Panc1 (cell line): ENCODE measurements at regions not wholly inside any gene's neighbourhood (a gene's known extent, or its start where the extent isn't known, plus 50 kb on each side); places are given as distances from the start of the nearest gene placed in this dataset.
"Not testable (repeated sequence)": the region's sequence is repeated elsewhere in the genome, so short reads cannot be mapped to it uniquely, and the experiment has no call there.

ENCODE experiments used
- POLR2AphosphoS5 ChIP-seq: IDR thresholded peaks from 2 replicates; pipeline ENCODE4 v1.6.1; 2012; ENCODE audit warnings: mild to moderate bottlenecking, low read depth, low read length, moderate library complexity
- SIN3A ChIP-seq: IDR thresholded peaks from 2 replicates; pipeline ENCODE4 v1.6.1; 2012; ENCODE audit warnings: low read depth, mild to moderate bottlenecking, low read length, moderate library complexity, borderline replicate concordance; ENCODE audit not compliant: insufficient read depth
- TF ChIP-seq, protein P1 (sequence below): fragments of 450-650 bp; IDR thresholded peaks from 2 replicates; pipeline ENCODE4 v1.5.1; 2017; ENCODE audit warnings: mild to moderate bottlenecking

DNA sequence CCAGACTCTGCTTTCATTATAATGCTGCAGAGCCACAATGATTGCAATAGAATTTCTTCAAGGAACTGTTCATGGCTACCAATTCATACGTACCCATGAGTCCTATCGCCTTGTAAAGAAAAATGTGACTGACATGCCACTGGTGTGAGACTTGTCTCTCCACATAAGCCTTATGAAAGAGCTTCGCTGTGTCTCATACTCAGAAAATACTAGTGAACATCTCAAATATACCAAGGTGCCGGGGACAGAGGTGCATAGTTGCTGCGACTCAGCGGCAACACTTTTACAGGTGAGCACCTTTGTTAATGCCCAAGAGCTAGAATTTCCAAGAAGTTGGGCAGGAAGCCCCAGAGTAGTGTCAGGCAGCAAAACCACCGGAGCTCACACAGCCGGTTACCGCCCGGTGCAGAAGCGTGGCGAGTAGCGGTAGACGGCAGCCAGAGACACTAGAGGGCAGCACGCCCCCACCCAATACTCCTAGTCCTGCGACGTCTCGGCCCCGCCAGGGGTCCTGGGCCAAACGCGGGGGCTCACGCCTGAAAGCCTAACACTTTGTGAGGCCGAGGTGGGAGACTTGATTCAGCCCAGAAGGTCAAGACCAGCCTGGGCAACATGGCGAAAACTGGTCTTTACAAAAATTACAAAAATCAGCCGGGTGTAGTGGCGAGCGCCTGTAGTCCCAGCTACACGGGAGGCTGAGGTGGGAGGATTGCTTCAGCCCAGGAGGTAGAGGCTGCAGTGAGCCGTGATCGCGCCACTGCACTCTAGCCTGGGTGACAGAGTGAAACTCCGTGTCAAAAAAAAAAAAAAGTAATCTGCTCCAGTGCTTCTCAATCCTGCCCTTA is 50.5 kb upstream of the CCL21 start:
- TF ChIP-seq, protein P1, sequence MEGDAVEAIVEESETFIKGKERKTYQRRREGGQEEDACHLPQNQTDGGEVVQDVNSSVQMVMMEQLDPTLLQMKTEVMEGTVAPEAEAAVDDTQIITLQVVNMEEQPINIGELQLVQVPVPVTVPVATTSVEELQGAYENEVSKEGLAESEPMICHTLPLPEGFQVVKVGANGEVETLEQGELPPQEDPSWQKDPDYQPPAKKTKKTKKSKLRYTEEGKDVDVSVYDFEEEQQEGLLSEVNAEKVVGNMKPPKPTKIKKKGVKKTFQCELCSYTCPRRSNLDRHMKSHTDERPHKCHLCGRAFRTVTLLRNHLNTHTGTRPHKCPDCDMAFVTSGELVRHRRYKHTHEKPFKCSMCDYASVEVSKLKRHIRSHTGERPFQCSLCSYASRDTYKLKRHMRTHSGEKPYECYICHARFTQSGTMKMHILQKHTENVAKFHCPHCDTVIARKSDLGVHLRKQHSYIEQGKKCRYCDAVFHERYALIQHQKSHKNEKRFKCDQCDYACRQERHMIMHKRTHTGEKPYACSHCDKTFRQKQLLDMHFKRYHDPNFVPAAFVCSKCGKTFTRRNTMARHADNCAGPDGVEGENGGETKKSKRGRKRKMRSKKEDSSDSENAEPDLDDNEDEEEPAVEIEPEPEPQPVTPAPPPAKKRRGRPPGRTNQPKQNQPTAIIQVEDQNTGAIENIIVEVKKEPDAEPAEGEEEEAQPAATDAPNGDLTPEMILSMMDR: peak; percentile 96
- not testable (repeated sequence) for TF ChIP-seq POLR2AphosphoS5, SIN3A
